ENCODE measurements at regions not wholly inside any gene's neighbourhood (a gene's known extent, or its start where the extent isn't known, plus 50 kb on each side); places are given as distances from the start of the nearest gene placed in this dataset.

DNA sequence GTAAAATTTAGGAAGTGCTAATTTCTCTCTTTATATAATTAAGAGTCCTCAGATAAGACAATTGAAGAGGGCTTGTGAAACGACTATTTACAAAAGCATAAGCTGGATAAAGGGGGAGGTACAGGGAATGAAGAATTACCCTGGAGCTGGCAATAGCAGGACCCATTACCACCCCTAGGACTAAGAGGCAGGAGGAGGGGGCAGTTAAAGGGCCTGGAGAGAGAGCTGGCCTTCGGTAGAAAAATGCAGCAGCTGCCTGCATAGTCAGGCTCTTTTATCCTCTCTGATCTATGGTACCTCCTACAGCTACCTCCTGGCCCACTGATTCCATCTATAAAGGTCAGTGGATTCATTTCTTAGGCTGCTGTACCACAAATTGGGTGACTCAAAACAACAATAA, 57.7 kb upstream of the TRPC3 start:
- POLR2A ChIA-PET (ENCODE audit: low non-redundant PET): no interaction called here
- BruUV-seq (replicated peaks): no TSS peak
- no peak overlapping the region for H3K4me3 ChIP-seq (ENCODE audit: low read depth, low read length, poor library complexity, severe bottlenecking)
- no peaks in the 10 kb centered on the region for H3K27me3 ChIP-seq (replicated peaks; ENCODE audit: insufficient read depth, low read depth, low read length, poor library complexity)
- no peaks in the 10 kb centered on the region for H3K9me3 ChIP-seq (ENCODE audit: low read depth, low read length, poor library complexity, severe bottlenecking)
- TF ChIP-seq, protein P1, sequence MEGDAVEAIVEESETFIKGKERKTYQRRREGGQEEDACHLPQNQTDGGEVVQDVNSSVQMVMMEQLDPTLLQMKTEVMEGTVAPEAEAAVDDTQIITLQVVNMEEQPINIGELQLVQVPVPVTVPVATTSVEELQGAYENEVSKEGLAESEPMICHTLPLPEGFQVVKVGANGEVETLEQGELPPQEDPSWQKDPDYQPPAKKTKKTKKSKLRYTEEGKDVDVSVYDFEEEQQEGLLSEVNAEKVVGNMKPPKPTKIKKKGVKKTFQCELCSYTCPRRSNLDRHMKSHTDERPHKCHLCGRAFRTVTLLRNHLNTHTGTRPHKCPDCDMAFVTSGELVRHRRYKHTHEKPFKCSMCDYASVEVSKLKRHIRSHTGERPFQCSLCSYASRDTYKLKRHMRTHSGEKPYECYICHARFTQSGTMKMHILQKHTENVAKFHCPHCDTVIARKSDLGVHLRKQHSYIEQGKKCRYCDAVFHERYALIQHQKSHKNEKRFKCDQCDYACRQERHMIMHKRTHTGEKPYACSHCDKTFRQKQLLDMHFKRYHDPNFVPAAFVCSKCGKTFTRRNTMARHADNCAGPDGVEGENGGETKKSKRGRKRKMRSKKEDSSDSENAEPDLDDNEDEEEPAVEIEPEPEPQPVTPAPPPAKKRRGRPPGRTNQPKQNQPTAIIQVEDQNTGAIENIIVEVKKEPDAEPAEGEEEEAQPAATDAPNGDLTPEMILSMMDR (conservative IDR thresholded peaks at IDR 0.05; ENCODE audit: low read depth, low read length): no peak
- TF ChIP-seq EZH2 (IDR thresholded peaks at IDR 0.05; ENCODE audit: borderline replicate concordance, low read depth, low read length, poor library complexity, severe bottlenecking): no peak
- no peaks in the 10 kb centered on the region for H3K36me3 ChIP-seq (ENCODE audit: insufficient read depth, low read length, poor library complexity, severe bottlenecking)
- intact Hi-C loops (cut with micrococcal nuclease; ENCODE audit: unreplicated experiment): no loop called here
- no peak for DNase-seq (ENCODE audit: low spot score)
- no peak overlapping the region for H3K27ac ChIP-seq (ENCODE audit: low read depth, low read length, poor library complexity, severe bottlenecking)
- H3K4me1 ChIP-seq (ENCODE audit: insufficient read depth, low read length, poor library complexity, severe bottlenecking): no peaks in the 10 kb centered on the region
- CTCF ChIA-PET: no interaction called here

DNA sequence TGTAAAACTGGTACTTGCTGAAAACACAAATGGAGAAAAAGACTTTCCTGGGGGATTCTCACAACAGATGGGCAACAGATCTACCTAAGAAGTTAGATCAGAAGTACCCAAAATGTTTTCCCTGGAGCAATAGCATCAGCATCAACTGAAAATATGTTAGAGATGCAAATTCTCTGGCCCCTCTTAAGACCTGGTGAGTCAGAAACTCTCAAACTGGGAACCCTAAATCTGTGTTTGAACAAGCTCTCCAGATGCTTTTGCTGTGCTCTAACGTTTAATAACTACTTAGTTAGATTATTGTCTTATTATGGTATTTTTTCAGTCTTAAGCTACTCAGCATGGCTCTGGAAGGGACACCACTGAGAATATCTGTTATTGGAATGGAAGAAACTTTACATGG, 55.2 kb upstream of the TRPC3 start:
- Histone ChIP-seq H3K27me3 (replicated peaks; ENCODE audit: insufficient read depth, low read depth, low read length, poor library complexity) (no peaks in the 10 kb centered on the region), H3K4me3 (ENCODE audit: low read depth, low read length, poor library complexity, severe bottlenecking) (no peak overlapping the region), H3K36me3 (ENCODE audit: insufficient read depth, low read length, poor library complexity, severe bottlenecking) (no peaks in the 10 kb centered on the region), H3K27ac (ENCODE audit: low read depth, low read length, poor library complexity, severe bottlenecking) (no peak overlapping the region), H3K9me3 (ENCODE audit: low read depth, low read length, poor library complexity, severe bottlenecking) (no peaks in the 10 kb centered on the region), H3K4me1 (ENCODE audit: insufficient read depth, low read length, poor library complexity, severe bottlenecking) (no peaks in the 10 kb centered on the region)
- DNase-seq (ENCODE audit: low spot score): no peak
- intact Hi-C loops (cut with micrococcal nuclease; ENCODE audit: unreplicated experiment): no loop called here
- BruUV-seq (replicated peaks): no TSS peak
- TF ChIP-seq, protein P1 (conservative IDR thresholded peaks at IDR 0.05; ENCODE audit: low read depth, low read length): no peak
- TF ChIP-seq EZH2 (IDR thresholded peaks at IDR 0.05; ENCODE audit: borderline replicate concordance, low read depth, low read length, poor library complexity, severe bottlenecking): no peak
- CTCF ChIA-PET: no interaction called here
- POLR2A ChIA-PET (ENCODE audit: low non-redundant PET): no interaction called here

DNA sequence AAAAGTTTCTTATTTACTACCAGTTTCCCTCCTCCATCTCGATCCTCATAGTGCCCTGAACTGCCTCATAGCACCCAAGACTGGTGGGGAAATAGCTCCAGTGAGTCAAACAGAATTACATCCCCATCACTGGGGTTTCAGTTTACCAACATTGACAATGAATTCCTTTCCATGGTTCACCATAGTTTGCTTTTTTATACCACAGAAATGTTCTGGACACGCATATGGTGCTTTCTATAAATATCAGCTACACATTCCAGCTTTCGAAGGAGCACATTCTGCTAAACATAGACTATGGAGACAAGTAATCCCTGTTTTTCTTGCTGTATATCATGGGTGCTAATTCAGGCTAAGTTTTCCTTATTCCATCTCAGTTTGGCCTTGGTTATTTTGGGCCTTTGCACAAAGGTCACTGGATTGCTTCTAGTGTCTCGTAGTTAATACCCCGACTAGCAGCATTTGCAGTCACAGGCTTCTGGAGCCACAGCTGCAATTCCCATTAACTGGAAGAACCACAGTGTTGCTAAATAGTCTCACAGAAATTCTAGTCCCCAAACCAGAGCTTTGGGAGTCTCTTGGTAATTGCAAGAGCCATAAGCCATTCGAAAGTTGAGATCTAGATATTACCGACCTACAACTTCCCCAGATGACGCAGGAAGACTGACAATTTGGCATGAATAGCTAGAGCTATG, 53.4 kb upstream of the TRPC3 start:
- intact Hi-C loops (cut with micrococcal nuclease; ENCODE audit: unreplicated experiment): no loop called here
- no peaks in the 10 kb centered on the region for H3K9me3 ChIP-seq (ENCODE audit: low read depth, low read length, poor library complexity, severe bottlenecking)
- H3K27ac ChIP-seq (ENCODE audit: low read depth, low read length, poor library complexity, severe bottlenecking): no peak overlapping the region
- H3K36me3 ChIP-seq (ENCODE audit: insufficient read depth, low read length, poor library complexity, severe bottlenecking): no peaks in the 10 kb centered on the region
- BruUV-seq (replicated peaks): no TSS peak
- H3K27me3 ChIP-seq (replicated peaks; ENCODE audit: insufficient read depth, low read depth, low read length, poor library complexity): no peaks in the 10 kb centered on the region
- no peak for TF ChIP-seq EZH2 (IDR thresholded peaks at IDR 0.05; ENCODE audit: borderline replicate concordance, low read depth, low read length, poor library complexity, severe bottlenecking)
- TF ChIP-seq, protein P1 (conservative IDR thresholded peaks at IDR 0.05; ENCODE audit: low read depth, low read length): no peak
- CTCF ChIA-PET: no interaction called here
- H3K4me3 ChIP-seq (ENCODE audit: low read depth, low read length, poor library complexity, severe bottlenecking): no peak overlapping the region
- POLR2A ChIA-PET (ENCODE audit: low non-redundant PET): no interaction called here
- no peak for DNase-seq (ENCODE audit: low spot score)
- no peaks in the 10 kb centered on the region for H3K4me1 ChIP-seq (ENCODE audit: insufficient read depth, low read length, poor library complexity, severe bottlenecking)
